GM23338 (cell line): ENCODE measurements at regions not wholly inside any gene's neighbourhood (a gene's known extent, or its start where the extent isn't known, plus 50 kb on each side); places are given as distances from the start of the nearest gene placed in this dataset.

Experiments used
- ATAC-seq: fragments of 200-7000 bp; cut with Tn5 transposase; 3 replicates; pipeline ENCODE4 v1.9.1; 2020
- DNase-seq: peaks from one replicate; pipeline ENCODE4 v3.0.0-alpha.2; 2015; ENCODE audit warnings: low spot score
- H2AFZ ChIP-seq: fragments of 200-600 bp; sonication (generic); 2 replicates; pipeline ENCODE4 v1.8.0; 2016; ENCODE audit warnings: antibody characterized with exemption, mild to moderate bottlenecking, moderate library complexity
- H3F3A ChIP-seq: fragments of 200-600 bp; sonication (generic); replicated peaks from 2 replicates; pipeline ENCODE4 v1.8.0; 2017; ENCODE audit warnings: antibody characterized with exemption, mixed run types, low read depth
- H3K27ac ChIP-seq: fragments of 200-600 bp; sonication (generic); 2 replicates; pipeline ENCODE4 v1.6.1; 2016; ENCODE audit warnings: low read depth
- H3K27me3 ChIP-seq: fragments of 200-600 bp; sonication (generic); 2 replicates; pipeline ENCODE4 v1.8.0; 2016; ENCODE audit warnings: mild to moderate bottlenecking, mixed run types, moderate library complexity; ENCODE audit not compliant: insufficient read depth
- H3K36me3 ChIP-seq: fragments of 200-600 bp; sonication (generic); 2 replicates; pipeline ENCODE4 v1.8.0; 2016; ENCODE audit warnings: mild to moderate bottlenecking; ENCODE audit not compliant: insufficient read depth
- H3K4me1 ChIP-seq: fragments of 200-600 bp; sonication (generic); 2 replicates; pipeline ENCODE4 v1.8.0; 2016; ENCODE audit warnings: mild to moderate bottlenecking, moderate library complexity; ENCODE audit not compliant: insufficient read depth
- H3K4me2 ChIP-seq: fragments of 200-600 bp; sonication (generic); 2 replicates; pipeline ENCODE4 v1.7.1; 2017; ENCODE audit warnings: mixed run types
- H3K4me3 ChIP-seq: fragments of 200-600 bp; sonication (generic); 2 replicates; pipeline ENCODE4 v1.6.1; 2016; ENCODE audit warnings: mixed run types
- H3K79me2 ChIP-seq: fragments of 200-600 bp; sonication (generic); replicated peaks from 2 replicates; pipeline ENCODE4 v1.8.0; 2017; ENCODE audit warnings: mild to moderate bottlenecking; ENCODE audit not compliant: insufficient read depth
- H3K9me2 ChIP-seq: fragments of 200-600 bp; sonication (generic); 2 replicates; pipeline ENCODE4 v1.8.0; 2017; ENCODE audit not compliant: insufficient read depth
- H4K20me1 ChIP-seq: fragments of 200-600 bp; sonication (generic); replicated peaks from 2 replicates; pipeline ENCODE4 v1.8.0; 2017; ENCODE audit warnings: mild to moderate bottlenecking; ENCODE audit not compliant: insufficient read depth
- H3K27ac Mint-ChIP-seq: 2 replicates; pipeline ENCODE4 v1.8.0; 2020; ENCODE audit warnings: inconsistent platforms, mild to moderate bottlenecking, moderate library complexity, mixed read lengths
- H3K27me3 Mint-ChIP-seq: 3 replicates; pipeline ENCODE4 v1.8.0; 2022; ENCODE audit warnings: low read depth, mild to moderate bottlenecking, moderate library complexity, mixed read lengths, inconsistent platforms; ENCODE audit not compliant: insufficient read depth, poor library complexity
- H3K36me3 Mint-ChIP-seq: 3 replicates; pipeline ENCODE4 v1.8.0; 2021; ENCODE audit warnings: low read depth, mild to moderate bottlenecking, inconsistent platforms, moderate library complexity, mixed read lengths
- H3K4me1 Mint-ChIP-seq: 3 replicates; pipeline ENCODE4 v1.8.0; 2020; ENCODE audit warnings: mild to moderate bottlenecking, inconsistent platforms, mixed read lengths
- H3K4me3 Mint-ChIP-seq: 3 replicates; pipeline ENCODE4 v1.8.0; 2021; ENCODE audit warnings: moderate library complexity, mild to moderate bottlenecking, inconsistent platforms, mixed read lengths
- H3K9me3 Mint-ChIP-seq: 3 replicates; pipeline ENCODE4 v1.8.0; 2020; ENCODE audit warnings: moderate library complexity, mild to moderate bottlenecking, inconsistent platforms, mixed read lengths
- EZH2phosphoT487 ChIP-seq: fragments of 200-600 bp; sonication (generic); IDR thresholded peaks from one replicate; pipeline ENCODE4 v1.8.1; 2018; ENCODE audit warnings: antibody characterized with exemption; ENCODE audit not compliant: unreplicated experiment
- NANOG ChIP-seq: IDR thresholded peaks from 2 replicates; pipeline ENCODE4 v1.6.1; 2016; ENCODE audit warnings: antibody characterized with exemption, borderline replicate concordance
- ZNF331 ChIP-seq: fragments of 250-450 bp; sonication (Bioruptor Pico); IDR thresholded peaks from 2 replicates; pipeline ENCODE4 v1.5.0; 2020; ENCODE audit warnings: low read depth, mild to moderate bottlenecking, moderate library complexity
- TF ChIP-seq, protein P1 (sequence below): IDR thresholded peaks from one replicate; pipeline ENCODE4 v1.6.1; 2018; ENCODE audit warnings: antibody characterized with exemption; ENCODE audit not compliant: unreplicated experiment
- TF ChIP-seq, protein P2 (sequence below), 2 experiments: fragments of 200-600 bp in 1 of 2; sonication (generic) in 1 of 2; conservative IDR thresholded peaks; 2 replicates each; pipeline versions ENCODE4 v1.5.1 to v1.6.1; 2016 to 2017; ENCODE audit warnings: antibody characterized with exemption in 2 of 2, low read depth in 2 of 2, mild to moderate bottlenecking in 2 of 2, moderate library complexity in 1 of 2
- TF ChIP-seq, protein P3 (sequence below): fragments of 250-450 bp; sonication (Bioruptor Pico); IDR thresholded peaks from 2 replicates; pipeline ENCODE4 v1.5.0; 2020; ENCODE audit warnings: mild to moderate bottlenecking, moderate library complexity

DNA sequence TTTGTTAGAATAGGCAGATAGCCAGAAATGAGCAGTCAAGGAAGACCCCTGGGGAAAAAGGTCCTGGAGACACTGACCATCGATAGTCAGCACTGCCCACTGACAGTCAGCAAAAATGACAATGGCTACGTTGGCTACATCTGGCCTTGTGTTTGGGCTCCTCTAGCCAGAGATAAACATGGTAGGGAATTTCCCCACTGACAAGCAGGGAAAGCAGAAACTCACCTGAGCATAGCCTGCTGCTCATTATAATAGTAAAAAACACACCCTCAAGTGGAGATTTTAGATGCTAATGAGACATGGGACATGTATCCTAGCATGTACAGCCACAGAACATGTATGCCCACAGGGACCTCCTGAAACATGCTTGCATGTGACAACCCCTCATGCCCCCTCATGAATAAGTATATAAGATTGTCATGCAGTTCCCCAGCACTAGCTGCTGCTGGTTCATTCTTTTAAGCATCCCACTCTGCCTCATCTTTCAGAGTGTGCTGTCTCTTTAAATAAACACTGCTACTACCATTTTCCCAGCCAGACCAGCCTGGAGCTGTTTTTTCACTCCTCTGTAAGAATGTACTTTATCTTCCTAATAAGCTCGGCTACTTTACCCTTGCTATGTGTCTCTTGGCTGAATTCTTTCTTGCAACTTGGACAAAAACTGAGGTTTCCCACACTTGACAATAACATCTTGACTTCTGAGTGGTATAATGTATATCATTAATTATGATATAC is 550.1 kb upstream of the CDH8 start (continued):
- TF ChIP-seq, protein P1, sequence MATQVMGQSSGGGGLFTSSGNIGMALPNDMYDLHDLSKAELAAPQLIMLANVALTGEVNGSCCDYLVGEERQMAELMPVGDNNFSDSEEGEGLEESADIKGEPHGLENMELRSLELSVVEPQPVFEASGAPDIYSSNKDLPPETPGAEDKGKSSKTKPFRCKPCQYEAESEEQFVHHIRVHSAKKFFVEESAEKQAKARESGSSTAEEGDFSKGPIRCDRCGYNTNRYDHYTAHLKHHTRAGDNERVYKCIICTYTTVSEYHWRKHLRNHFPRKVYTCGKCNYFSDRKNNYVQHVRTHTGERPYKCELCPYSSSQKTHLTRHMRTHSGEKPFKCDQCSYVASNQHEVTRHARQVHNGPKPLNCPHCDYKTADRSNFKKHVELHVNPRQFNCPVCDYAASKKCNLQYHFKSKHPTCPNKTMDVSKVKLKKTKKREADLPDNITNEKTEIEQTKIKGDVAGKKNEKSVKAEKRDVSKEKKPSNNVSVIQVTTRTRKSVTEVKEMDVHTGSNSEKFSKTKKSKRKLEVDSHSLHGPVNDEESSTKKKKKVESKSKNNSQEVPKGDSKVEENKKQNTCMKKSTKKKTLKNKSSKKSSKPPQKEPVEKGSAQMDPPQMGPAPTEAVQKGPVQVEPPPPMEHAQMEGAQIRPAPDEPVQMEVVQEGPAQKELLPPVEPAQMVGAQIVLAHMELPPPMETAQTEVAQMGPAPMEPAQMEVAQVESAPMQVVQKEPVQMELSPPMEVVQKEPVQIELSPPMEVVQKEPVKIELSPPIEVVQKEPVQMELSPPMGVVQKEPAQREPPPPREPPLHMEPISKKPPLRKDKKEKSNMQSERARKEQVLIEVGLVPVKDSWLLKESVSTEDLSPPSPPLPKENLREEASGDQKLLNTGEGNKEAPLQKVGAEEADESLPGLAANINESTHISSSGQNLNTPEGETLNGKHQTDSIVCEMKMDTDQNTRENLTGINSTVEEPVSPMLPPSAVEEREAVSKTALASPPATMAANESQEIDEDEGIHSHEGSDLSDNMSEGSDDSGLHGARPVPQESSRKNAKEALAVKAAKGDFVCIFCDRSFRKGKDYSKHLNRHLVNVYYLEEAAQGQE, result no peak
- TF ChIP-seq, protein P2, sequence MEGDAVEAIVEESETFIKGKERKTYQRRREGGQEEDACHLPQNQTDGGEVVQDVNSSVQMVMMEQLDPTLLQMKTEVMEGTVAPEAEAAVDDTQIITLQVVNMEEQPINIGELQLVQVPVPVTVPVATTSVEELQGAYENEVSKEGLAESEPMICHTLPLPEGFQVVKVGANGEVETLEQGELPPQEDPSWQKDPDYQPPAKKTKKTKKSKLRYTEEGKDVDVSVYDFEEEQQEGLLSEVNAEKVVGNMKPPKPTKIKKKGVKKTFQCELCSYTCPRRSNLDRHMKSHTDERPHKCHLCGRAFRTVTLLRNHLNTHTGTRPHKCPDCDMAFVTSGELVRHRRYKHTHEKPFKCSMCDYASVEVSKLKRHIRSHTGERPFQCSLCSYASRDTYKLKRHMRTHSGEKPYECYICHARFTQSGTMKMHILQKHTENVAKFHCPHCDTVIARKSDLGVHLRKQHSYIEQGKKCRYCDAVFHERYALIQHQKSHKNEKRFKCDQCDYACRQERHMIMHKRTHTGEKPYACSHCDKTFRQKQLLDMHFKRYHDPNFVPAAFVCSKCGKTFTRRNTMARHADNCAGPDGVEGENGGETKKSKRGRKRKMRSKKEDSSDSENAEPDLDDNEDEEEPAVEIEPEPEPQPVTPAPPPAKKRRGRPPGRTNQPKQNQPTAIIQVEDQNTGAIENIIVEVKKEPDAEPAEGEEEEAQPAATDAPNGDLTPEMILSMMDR (conservative IDR thresholded peaks at IDR 0.05; ENCODE audit: low read depth in 2 of 2), result no peak
- TF ChIP-seq EZH2phosphoT487 (no peak), NANOG (no peak)

DNA sequence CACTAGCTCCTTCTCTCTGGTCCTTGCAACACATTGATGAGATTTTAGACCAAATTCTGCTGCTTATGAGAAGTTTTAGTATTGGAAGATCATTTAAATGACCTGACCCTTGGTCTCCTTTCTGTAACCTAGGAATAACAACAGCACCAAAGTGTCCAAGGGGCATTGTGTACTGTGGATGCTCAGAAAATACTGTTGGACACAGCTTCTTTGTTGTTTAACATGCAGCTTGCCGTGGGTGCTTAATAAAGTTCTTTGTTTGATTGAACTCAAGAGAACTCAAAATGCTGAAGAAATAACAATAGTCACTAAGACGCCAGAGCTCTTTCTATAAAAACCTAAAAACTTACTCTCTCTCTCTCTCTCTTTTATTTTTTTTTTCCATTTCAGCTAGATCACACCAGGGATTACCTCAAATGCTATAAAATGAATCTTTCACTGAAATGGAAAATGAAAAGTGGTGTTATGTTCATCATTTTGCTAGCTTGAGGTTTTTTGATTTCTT is 548.9 kb upstream of the CDH8 start:
- H3K79me2 ChIP-seq, result no peaks in the 10 kb centered on the region
- Mint-ChIP-seq H3K27ac (no peak overlapping the region), H3K4me3 (no peak overlapping the region), H3K36me3 (peaks cover 12% of the 10 kb centered on the region), H3K4me1 (peaks cover 6% of the 10 kb centered on the region; the same call in 2 of the 3 replicates), H3K27me3 (no peaks in the 10 kb centered on the region), H3K9me3 (peaks cover 23% of the 10 kb centered on the region)
- no peak overlapping the region for H3K4me2 ChIP-seq
- ATAC-seq, result no peak
- no peaks in the 10 kb centered on the region for H3K9me2 ChIP-seq
- H3K27me3 ChIP-seq, result no peaks in the 10 kb centered on the region
- no peaks in the 10 kb centered on the region for H3F3A ChIP-seq
- no peak overlapping the region for H2AFZ ChIP-seq
- H4K20me1 ChIP-seq, result no peaks in the 10 kb centered on the region
- no peak overlapping the region for H3K27ac ChIP-seq
- DNase-seq, result no peak
- no peak overlapping the region for H3K4me3 ChIP-seq
- H3K36me3 ChIP-seq, result 0 out of 2 replicates have a peak, but pooled peaks cover 3% of the 10 kb centered on the region
- H3K4me1 ChIP-seq, result no peaks in the 10 kb centered on the region
- TF ChIP-seq, protein P2 (conservative IDR thresholded peaks at IDR 0.05; ENCODE audit: low read depth in 2 of 2), result no peak
- TF ChIP-seq ZNF331 (no peak), NANOG (no peak)
- TF ChIP-seq, protein P3, sequence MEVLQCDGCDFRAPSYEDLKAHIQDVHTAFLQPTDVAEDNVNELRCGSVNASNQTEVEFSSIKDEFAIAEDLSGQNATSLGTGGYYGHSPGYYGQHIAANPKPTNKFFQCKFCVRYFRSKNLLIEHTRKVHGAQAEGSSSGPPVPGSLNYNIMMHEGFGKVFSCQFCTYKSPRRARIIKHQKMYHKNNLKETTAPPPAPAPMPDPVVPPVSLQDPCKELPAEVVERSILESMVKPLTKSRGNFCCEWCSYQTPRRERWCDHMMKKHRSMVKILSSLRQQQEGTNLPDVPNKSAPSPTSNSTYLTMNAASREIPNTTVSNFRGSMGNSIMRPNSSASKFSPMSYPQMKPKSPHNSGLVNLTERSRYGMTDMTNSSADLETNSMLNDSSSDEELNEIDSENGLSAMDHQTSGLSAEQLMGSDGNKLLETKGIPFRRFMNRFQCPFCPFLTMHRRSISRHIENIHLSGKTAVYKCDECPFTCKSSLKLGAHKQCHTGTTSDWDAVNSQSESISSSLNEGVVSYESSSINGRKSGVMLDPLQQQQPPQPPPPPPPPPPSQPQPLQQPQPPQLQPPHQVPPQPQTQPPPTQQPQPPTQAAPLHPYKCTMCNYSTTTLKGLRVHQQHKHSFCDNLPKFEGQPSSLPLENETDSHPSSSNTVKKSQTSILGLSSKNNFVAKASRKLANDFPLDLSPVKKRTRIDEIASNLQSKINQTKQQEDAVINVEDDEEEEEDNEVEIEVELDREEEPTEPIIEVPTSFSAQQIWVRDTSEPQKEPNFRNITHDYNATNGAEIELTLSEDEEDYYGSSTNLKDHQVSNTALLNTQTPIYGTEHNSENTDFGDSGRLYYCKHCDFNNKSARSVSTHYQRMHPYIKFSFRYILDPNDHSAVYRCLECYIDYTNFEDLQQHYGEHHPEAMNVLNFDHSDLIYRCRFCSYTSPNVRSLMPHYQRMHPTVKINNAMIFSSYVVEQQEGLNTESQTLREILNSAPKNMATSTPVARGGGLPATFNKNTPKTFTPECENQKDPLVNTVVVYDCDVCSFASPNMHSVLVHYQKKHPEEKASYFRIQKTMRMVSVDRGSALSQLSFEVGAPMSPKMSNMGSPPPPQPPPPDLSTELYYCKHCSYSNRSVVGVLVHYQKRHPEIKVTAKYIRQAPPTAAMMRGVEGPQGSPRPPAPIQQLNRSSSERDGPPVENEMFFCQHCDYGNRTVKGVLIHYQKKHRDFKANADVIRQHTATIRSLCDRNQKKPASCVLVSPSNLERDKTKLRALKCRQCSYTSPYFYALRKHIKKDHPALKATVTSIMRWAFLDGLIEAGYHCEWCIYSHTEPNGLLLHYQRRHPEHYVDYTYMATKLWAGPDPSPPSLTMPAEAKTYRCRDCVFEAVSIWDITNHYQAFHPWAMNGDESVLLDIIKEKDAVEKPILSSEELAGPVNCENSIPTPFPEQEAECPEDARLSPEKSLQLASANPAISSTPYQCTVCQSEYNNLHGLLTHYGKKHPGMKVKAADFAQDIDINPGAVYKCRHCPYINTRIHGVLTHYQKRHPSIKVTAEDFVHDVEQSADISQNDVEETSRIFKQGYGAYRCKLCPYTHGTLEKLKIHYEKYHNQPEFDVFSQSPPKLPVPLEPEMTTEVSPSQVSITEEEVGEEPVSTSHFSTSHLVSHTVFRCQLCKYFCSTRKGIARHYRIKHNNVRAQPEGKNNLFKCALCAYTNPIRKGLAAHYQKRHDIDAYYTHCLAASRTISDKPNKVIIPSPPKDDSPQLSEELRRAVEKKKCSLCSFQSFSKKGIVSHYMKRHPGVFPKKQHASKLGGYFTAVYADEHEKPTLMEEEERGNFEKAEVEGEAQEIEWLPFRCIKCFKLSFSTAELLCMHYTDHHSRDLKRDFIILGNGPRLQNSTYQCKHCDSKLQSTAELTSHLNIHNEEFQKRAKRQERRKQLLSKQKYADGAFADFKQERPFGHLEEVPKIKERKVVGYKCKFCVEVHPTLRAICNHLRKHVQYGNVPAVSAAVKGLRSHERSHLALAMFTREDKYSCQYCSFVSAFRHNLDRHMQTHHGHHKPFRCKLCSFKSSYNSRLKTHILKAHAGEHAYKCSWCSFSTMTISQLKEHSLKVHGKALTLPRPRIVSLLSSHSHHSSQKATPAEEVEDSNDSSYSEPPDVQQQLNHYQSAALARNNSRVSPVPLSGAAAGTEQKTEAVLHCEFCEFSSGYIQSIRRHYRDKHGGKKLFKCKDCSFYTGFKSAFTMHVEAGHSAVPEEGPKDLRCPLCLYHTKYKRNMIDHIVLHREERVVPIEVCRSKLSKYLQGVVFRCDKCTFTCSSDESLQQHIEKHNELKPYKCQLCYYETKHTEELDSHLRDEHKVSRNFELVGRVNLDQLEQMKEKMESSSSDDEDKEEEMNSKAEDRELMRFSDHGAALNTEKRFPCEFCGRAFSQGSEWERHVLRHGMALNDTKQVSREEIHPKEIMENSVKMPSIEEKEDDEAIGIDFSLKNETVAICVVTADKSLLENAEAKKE (CRISPR knock-in tag), result no peak
